Upper lobe of right lung (tissue), 1 donor: ENCODE measurements at regions not wholly inside any gene's neighbourhood (a gene's known extent, or its start where the extent isn't known, plus 50 kb on each side); places are given as distances from the start of the nearest gene placed in this dataset.
"Not testable (repeated sequence)": the region's sequence is repeated elsewhere in the genome, so short reads cannot be mapped to it uniquely, and the experiment has no call there.

Source experiments
- ATAC-seq: fragments of 200-7000 bp; cut with Tn5 transposase; one replicate; pipeline ENCODE4 v1.9.1; 2020; ENCODE audit warnings: mild to moderate bottlenecking, moderate library complexity
- DNase-seq: peaks from one replicate; pipeline ENCODE4 v3.0.0-alpha.2; 2020
- H3K27ac ChIP-seq: fragments of 200-600 bp; one replicate; pipeline ENCODE4 v1.8.0; 2022
- H3K27me3 ChIP-seq: fragments of 200-600 bp; one replicate; pipeline ENCODE4 v1.8.0; 2022; ENCODE audit warnings: mild to moderate bottlenecking
- H3K36me3 ChIP-seq: fragments of 200-600 bp; one replicate; pipeline ENCODE4 v1.8.0; 2022
- H3K4me1 ChIP-seq: fragments of 200-600 bp; one replicate; pipeline ENCODE4 v1.8.0; 2022
- H3K4me3 ChIP-seq: fragments of 200-600 bp; one replicate; pipeline ENCODE4 v1.8.0; 2022; ENCODE audit warnings: mild to moderate bottlenecking
- H3K9me3 ChIP-seq: fragments of 200-600 bp; one replicate; pipeline ENCODE4 v1.8.0; 2022
- intact Hi-C: fragments of 100-400 bp; cut with DNase I; formaldehyde crosslinking; loops from one replicate; pipeline ENCODE4 v1.11.0; 2022
- TF ChIP-seq, protein P1 (sequence below): fragments of 200-600 bp; IDR thresholded peaks from one replicate; pipeline ENCODE4 v1.8.0; 2022; ENCODE audit warnings: antibody characterized with exemption
- donor health status: DM: no; HTN: yes; CAD: no; lungs with severe emphysema.

GRCh38 chr5:115423541-115423940 is 121.0 kb downstream of the FEM1C start:
- intact Hi-C loops = no loop called here
- H3K9me3 ChIP-seq = no peaks in the 10 kb centered on the region
- DNase-seq = peak; percentile 76
- H3K27me3 ChIP-seq = no peaks in the 10 kb centered on the region
- H3K36me3 ChIP-seq = no peaks in the 10 kb centered on the region
- peak; percentile 94 for ATAC-seq
- peaks cover 4% of the 10 kb centered on the region for H3K4me1 ChIP-seq
- peak overlapping the region; percentile 75 for H3K27ac ChIP-seq
- no peak overlapping the region for H3K4me3 ChIP-seq
- TF ChIP-seq, protein P1, sequence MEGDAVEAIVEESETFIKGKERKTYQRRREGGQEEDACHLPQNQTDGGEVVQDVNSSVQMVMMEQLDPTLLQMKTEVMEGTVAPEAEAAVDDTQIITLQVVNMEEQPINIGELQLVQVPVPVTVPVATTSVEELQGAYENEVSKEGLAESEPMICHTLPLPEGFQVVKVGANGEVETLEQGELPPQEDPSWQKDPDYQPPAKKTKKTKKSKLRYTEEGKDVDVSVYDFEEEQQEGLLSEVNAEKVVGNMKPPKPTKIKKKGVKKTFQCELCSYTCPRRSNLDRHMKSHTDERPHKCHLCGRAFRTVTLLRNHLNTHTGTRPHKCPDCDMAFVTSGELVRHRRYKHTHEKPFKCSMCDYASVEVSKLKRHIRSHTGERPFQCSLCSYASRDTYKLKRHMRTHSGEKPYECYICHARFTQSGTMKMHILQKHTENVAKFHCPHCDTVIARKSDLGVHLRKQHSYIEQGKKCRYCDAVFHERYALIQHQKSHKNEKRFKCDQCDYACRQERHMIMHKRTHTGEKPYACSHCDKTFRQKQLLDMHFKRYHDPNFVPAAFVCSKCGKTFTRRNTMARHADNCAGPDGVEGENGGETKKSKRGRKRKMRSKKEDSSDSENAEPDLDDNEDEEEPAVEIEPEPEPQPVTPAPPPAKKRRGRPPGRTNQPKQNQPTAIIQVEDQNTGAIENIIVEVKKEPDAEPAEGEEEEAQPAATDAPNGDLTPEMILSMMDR = no peak

- Histone ChIP-seq H3K4me3 (no peak overlapping the region), H3K27me3 (no peaks in the 10 kb centered on the region), H3K9me3 (no peaks in the 10 kb centered on the region), H3K27ac (peak overlapping the region; percentile 75), H3K36me3 (no peaks in the 10 kb centered on the region), H3K4me1 (peaks cover 4% of the 10 kb centered on the region)
- ATAC-seq = no peak
- intact Hi-C loops = no loop called here
- TF ChIP-seq, protein P1 = no peak
- no peak for DNase-seq
These were observed 121.5 kb downstream of the FEM1C start for GRCh38 chr5:115423051-115423450.

DNA sequence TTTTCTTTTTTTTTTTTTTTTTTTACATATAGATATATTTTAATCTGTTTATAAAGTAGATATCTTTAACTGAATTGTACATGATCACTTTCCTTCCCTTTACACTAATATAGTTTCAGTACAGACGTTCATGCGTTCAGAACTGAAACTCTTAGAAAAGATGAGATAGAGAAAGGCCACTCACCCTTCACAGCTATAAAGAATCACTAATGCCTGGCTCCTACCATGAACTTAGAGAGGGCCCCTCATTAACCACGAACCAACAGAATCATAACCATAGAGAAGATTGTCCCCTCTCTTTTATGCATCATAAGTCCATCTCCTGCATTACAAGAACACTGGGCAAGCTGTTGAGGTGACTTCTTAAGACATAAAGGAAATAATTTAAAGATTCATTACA is 123.8 kb downstream of the FEM1C start:
- ATAC-seq, H3K36me3 ChIP-seq, intact Hi-C loops, H3K4me1 ChIP-seq, H3K4me3 ChIP-seq, H3K27ac ChIP-seq, H3K27me3 ChIP-seq, DNase-seq, H3K9me3 ChIP-seq: not testable (repeated sequence)

DNA sequence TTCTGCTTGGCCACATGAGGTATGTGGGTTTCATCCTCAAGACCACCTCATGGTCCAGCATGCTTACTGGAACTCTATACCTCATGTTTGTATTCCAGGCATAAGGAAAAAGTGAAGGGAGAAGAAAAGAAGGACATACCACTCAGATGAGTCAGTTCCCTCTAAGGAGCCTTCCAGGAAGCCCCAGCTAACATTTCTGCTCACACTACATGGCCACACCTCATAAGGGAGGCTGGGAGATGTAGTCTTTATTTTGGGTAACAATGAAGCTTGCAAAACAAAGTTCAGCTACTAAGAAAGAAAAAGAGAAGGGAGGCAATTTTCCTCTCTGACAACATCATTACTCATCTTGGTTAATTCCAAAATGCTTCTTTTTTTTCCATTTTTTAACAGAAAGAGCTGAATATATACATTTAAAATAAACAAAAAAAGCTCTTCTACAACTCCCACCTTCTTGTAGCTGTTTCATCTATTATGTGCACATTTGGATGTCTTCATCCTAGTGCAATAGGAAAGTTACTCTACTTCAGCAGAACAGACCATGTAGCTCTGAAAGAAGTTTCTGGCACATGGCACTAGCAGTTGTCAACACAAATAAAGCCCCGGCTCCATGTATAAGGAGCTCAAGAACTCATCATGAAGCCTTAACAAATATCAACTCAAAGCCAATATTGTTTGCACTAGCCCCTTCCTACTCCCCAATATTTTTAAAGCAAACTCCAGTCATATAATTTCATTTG is 123.6 kb upstream of the CCDC112 start:
- intact Hi-C loops = no loop called here
- Histone ChIP-seq H3K4me1 (peaks cover 4% of the 10 kb centered on the region), H3K4me3 (no peak overlapping the region), H3K9me3 (no peaks in the 10 kb centered on the region), H3K27me3 (no peaks in the 10 kb centered on the region), H3K27ac (no peak overlapping the region), H3K36me3 (no peaks in the 10 kb centered on the region)
- ATAC-seq (peak; percentile 63), DNase-seq (no peak)
- TF ChIP-seq, protein P1 = no peak

- no peaks in the 10 kb centered on the region for H3K36me3 ChIP-seq
- H3K27me3 ChIP-seq = no peaks in the 10 kb centered on the region
- no peaks in the 10 kb centered on the region for H3K9me3 ChIP-seq
- H3K4me3 ChIP-seq = no peak overlapping the region
- TF ChIP-seq, protein P1 = no peak
- intact Hi-C loops = no loop called here
- ATAC-seq (no peak), DNase-seq (no peak)
- H3K27ac ChIP-seq = no peak overlapping the region
- H3K4me1 ChIP-seq = peaks cover 8% of the 10 kb centered on the region
These were observed 122.3 kb upstream of the CCDC112 start for GRCh38 chr5:115418788-115419187.

DNA sequence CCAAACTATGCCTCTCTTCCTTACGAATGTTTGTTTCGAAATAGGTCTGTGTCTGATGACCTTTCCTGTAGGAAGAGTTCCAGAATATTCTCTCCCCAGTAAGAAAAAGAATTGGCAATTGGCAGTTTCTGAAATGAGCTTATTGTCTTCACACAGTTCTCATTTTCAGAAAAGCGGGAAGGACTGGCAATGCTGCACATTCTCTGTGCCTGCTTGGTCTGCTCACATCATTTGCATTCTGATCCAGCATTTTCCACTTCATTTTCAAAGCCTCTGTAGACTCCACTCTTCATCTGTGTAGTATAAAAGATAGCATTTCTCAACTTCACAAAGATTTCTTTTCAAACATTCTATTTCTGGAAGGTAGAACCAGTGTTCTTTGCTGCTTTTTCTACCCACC is 120.6 kb upstream of the CCDC112 start:
- H3K9me3 ChIP-seq = no peaks in the 10 kb centered on the region
- intact Hi-C loops = no loop called here
- no peaks in the 10 kb centered on the region for H3K27me3 ChIP-seq
- H3K4me3 ChIP-seq = no peak overlapping the region
- no peaks in the 10 kb centered on the region for H3K36me3 ChIP-seq
- no peak overlapping the region for H3K27ac ChIP-seq
- no peak for DNase-seq
- TF ChIP-seq, protein P1 = no peak
- peaks cover 5% of the 10 kb centered on the region for H3K4me1 ChIP-seq
- no peak for ATAC-seq
